ENCODE measurements at regions not wholly inside any gene's neighbourhood (a gene's known extent, or its start where the extent isn't known, plus 50 kb on each side); places are given as distances from the start of the nearest gene placed in this dataset.

DNA sequence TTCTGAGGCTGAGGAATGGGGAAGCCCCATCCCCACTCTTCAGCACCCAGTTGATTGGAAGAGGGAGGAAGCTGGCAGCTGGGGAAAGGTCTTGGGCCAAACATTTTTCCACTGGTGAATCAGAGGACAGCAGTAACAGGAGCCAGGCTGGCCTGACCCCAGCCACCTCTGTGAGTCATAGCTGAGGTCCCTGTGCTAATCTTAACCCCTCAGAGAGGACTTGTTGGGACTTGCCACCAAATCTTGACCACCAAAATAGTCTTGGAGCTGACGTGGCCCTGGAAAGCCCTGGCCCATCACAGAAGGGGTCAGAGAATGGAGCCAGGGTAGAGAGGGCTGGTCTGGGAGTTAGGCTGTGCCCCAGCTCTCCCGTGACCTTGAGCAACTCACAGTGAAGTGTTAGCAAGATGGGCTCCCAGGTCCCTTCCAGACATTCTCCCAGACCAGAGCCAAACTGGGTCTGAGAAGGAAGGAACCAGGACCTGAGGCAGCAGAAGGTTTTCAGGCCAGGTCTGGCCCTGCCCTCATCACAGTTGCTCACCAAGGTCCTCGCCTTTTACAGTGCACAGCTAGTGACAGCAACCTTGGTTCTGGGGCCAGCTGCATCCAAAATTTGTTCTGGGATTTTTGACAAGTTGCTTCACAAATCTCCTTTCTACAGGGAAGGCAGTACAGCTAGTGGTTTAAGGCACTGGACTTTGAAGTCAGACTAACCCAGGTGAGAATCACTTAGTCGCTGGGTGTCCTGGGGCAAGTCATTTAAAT lies 266.6 kb downstream of the CYP26B1 start:
- TF ChIP-seq, protein P1, sequence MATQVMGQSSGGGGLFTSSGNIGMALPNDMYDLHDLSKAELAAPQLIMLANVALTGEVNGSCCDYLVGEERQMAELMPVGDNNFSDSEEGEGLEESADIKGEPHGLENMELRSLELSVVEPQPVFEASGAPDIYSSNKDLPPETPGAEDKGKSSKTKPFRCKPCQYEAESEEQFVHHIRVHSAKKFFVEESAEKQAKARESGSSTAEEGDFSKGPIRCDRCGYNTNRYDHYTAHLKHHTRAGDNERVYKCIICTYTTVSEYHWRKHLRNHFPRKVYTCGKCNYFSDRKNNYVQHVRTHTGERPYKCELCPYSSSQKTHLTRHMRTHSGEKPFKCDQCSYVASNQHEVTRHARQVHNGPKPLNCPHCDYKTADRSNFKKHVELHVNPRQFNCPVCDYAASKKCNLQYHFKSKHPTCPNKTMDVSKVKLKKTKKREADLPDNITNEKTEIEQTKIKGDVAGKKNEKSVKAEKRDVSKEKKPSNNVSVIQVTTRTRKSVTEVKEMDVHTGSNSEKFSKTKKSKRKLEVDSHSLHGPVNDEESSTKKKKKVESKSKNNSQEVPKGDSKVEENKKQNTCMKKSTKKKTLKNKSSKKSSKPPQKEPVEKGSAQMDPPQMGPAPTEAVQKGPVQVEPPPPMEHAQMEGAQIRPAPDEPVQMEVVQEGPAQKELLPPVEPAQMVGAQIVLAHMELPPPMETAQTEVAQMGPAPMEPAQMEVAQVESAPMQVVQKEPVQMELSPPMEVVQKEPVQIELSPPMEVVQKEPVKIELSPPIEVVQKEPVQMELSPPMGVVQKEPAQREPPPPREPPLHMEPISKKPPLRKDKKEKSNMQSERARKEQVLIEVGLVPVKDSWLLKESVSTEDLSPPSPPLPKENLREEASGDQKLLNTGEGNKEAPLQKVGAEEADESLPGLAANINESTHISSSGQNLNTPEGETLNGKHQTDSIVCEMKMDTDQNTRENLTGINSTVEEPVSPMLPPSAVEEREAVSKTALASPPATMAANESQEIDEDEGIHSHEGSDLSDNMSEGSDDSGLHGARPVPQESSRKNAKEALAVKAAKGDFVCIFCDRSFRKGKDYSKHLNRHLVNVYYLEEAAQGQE (IDR thresholded peaks at IDR 0.05; ENCODE audit: unreplicated experiment) = no peak
- TF ChIP-seq CTCF (conservative IDR thresholded peaks at IDR 0.05; ENCODE audit: low read depth in 2 of 2) = no peak
- no peak for TF ChIP-seq EZH2 (IDR thresholded peaks at IDR 0.05; ENCODE audit: low read depth, unreplicated experiment)
- TF ChIP-seq ZNF114 (CRISPR knock-in tag; IDR thresholded peaks at IDR 0.05) = no peak
- no peak for TF ChIP-seq POLR2AphosphoS5 (IDR thresholded peaks at IDR 0.05; ENCODE audit: low read depth)
- no peak for TF ChIP-seq STAT1 (IDR thresholded peaks at IDR 0.05; ENCODE audit: unreplicated experiment)
- no peak for TF ChIP-seq ZNF331 (CRISPR knock-in tag; IDR thresholded peaks at IDR 0.05; ENCODE audit: low read depth)
- TF ChIP-seq, protein P2, sequence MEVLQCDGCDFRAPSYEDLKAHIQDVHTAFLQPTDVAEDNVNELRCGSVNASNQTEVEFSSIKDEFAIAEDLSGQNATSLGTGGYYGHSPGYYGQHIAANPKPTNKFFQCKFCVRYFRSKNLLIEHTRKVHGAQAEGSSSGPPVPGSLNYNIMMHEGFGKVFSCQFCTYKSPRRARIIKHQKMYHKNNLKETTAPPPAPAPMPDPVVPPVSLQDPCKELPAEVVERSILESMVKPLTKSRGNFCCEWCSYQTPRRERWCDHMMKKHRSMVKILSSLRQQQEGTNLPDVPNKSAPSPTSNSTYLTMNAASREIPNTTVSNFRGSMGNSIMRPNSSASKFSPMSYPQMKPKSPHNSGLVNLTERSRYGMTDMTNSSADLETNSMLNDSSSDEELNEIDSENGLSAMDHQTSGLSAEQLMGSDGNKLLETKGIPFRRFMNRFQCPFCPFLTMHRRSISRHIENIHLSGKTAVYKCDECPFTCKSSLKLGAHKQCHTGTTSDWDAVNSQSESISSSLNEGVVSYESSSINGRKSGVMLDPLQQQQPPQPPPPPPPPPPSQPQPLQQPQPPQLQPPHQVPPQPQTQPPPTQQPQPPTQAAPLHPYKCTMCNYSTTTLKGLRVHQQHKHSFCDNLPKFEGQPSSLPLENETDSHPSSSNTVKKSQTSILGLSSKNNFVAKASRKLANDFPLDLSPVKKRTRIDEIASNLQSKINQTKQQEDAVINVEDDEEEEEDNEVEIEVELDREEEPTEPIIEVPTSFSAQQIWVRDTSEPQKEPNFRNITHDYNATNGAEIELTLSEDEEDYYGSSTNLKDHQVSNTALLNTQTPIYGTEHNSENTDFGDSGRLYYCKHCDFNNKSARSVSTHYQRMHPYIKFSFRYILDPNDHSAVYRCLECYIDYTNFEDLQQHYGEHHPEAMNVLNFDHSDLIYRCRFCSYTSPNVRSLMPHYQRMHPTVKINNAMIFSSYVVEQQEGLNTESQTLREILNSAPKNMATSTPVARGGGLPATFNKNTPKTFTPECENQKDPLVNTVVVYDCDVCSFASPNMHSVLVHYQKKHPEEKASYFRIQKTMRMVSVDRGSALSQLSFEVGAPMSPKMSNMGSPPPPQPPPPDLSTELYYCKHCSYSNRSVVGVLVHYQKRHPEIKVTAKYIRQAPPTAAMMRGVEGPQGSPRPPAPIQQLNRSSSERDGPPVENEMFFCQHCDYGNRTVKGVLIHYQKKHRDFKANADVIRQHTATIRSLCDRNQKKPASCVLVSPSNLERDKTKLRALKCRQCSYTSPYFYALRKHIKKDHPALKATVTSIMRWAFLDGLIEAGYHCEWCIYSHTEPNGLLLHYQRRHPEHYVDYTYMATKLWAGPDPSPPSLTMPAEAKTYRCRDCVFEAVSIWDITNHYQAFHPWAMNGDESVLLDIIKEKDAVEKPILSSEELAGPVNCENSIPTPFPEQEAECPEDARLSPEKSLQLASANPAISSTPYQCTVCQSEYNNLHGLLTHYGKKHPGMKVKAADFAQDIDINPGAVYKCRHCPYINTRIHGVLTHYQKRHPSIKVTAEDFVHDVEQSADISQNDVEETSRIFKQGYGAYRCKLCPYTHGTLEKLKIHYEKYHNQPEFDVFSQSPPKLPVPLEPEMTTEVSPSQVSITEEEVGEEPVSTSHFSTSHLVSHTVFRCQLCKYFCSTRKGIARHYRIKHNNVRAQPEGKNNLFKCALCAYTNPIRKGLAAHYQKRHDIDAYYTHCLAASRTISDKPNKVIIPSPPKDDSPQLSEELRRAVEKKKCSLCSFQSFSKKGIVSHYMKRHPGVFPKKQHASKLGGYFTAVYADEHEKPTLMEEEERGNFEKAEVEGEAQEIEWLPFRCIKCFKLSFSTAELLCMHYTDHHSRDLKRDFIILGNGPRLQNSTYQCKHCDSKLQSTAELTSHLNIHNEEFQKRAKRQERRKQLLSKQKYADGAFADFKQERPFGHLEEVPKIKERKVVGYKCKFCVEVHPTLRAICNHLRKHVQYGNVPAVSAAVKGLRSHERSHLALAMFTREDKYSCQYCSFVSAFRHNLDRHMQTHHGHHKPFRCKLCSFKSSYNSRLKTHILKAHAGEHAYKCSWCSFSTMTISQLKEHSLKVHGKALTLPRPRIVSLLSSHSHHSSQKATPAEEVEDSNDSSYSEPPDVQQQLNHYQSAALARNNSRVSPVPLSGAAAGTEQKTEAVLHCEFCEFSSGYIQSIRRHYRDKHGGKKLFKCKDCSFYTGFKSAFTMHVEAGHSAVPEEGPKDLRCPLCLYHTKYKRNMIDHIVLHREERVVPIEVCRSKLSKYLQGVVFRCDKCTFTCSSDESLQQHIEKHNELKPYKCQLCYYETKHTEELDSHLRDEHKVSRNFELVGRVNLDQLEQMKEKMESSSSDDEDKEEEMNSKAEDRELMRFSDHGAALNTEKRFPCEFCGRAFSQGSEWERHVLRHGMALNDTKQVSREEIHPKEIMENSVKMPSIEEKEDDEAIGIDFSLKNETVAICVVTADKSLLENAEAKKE (CRISPR knock-in tag; IDR thresholded peaks at IDR 0.05) = no peak
- TF ChIP-seq JUNB (IDR thresholded peaks at IDR 0.05; ENCODE audit: unreplicated experiment) = no peak
- H3K4me3 Mint-ChIP-seq = no peak overlapping the region
- Histone ChIP-seq H3K4me3 (no peak overlapping the region), H2AFZ (no peak overlapping the region), H3K27me3 (ENCODE audit: insufficient read depth) (no peaks in the 10 kb centered on the region), H3K9me2 (ENCODE audit: insufficient read depth) (no peaks in the 10 kb centered on the region), H3K36me3 (ENCODE audit: insufficient read depth) (no peaks in the 10 kb centered on the region), H3K4me2 (no peak overlapping the region), H4K20me1 (replicated peaks; ENCODE audit: insufficient read depth) (no peaks in the 10 kb centered on the region), H3K4me1 (ENCODE audit: insufficient read depth) (no peaks in the 10 kb centered on the region), H3K79me2 (replicated peaks; ENCODE audit: insufficient read depth) (no peaks in the 10 kb centered on the region), H3F3A (replicated peaks; ENCODE audit: low read depth) (no peaks in the 10 kb centered on the region), H3K27ac (ENCODE audit: low read depth) (no peak overlapping the region)
- H3K9me3 Mint-ChIP-seq = peaks cover 7% of the 10 kb centered on the region
- no peak overlapping the region for H3K27ac Mint-ChIP-seq
- ATAC-seq (no peak), DNase-seq (ENCODE audit: low spot score) (no peak)
- H3K27me3 Mint-ChIP-seq (ENCODE audit: insufficient read depth, low read depth, poor library complexity) = peaks cover 2% of the 10 kb centered on the region
- no peaks in the 10 kb centered on the region for H3K4me1 Mint-ChIP-seq
- no peaks in the 10 kb centered on the region for H3K36me3 Mint-ChIP-seq (ENCODE audit: low read depth)
